ENCODE measurements at regions not wholly inside any gene's neighbourhood (a gene's known extent, or its start where the extent isn't known, plus 50 kb on each side); places are given as distances from the start of the nearest gene placed in this dataset.

GRCh38 chr6:143575901-143576426, 64.4 kb upstream of the FUCA2 start:
- TF ChIP-seq CTCF (IDR thresholded peaks at IDR 0.05; ENCODE audit: low read length, missing control alignments): no peak
- DNase-seq (ENCODE audit: low read depth): no peak

GRCh38 chr6:143575440-143575839, 63.9 kb upstream of the FUCA2 start:
- H3K4me3 ChIP-seq (replicated peaks; ENCODE audit: low read depth, low read length): no peak overlapping the region
- peak; percentile 93 for DNase-seq (ENCODE audit: low read depth)

More at GRCh38 chr6:143575901-143576426, 64.4 kb upstream of the FUCA2 start:
- no peak overlapping the region for H3K4me3 ChIP-seq (replicated peaks; ENCODE audit: low read depth, low read length)

GRCh38 chr6:143570147-143570853, 58.8 kb upstream of the FUCA2 start:
- no peak for TF ChIP-seq CTCF (IDR thresholded peaks at IDR 0.05; ENCODE audit: low read length, missing control alignments)
- no peak overlapping the region for H3K4me3 ChIP-seq (replicated peaks; ENCODE audit: low read depth, low read length)
- no peak for DNase-seq (ENCODE audit: low read depth)

More at GRCh38 chr6:143575440-143575839, 63.9 kb upstream of the FUCA2 start:
- peak; percentile 93 for TF ChIP-seq CTCF (IDR thresholded peaks at IDR 0.05; ENCODE audit: low read length, missing control alignments)

- TF ChIP-seq CTCF (IDR thresholded peaks at IDR 0.05; ENCODE audit: low read length, missing control alignments): no peak
- peak; percentile 25 for DNase-seq (ENCODE audit: low read depth)
- H3K4me3 ChIP-seq (replicated peaks; ENCODE audit: low read depth, low read length): no peak overlapping the region
These were observed 57.5 kb upstream of the FUCA2 start for GRCh38 chr6:143569040-143569439.

- no peak overlapping the region for H3K4me3 ChIP-seq (replicated peaks; ENCODE audit: low read depth, low read length)
- DNase-seq (ENCODE audit: low read depth): no peak
- TF ChIP-seq CTCF (IDR thresholded peaks at IDR 0.05; ENCODE audit: low read length, missing control alignments): no peak
These were observed 53.0 kb upstream of the FUCA2 start for GRCh38 chr6:143564484-143565017.

GRCh38 chr6:143562143-143562542, 50.6 kb upstream of the FUCA2 start:
- H3K4me3 ChIP-seq (replicated peaks; ENCODE audit: low read depth, low read length): no peak overlapping the region
- no peak for DNase-seq (ENCODE audit: low read depth)
- TF ChIP-seq CTCF (IDR thresholded peaks at IDR 0.05; ENCODE audit: low read length, missing control alignments): no peak
